ENCODE measurements at regions not wholly inside any gene's neighbourhood (a gene's known extent, or its start where the extent isn't known, plus 50 kb on each side); places are given as distances from the start of the nearest gene placed in this dataset.
"Not testable (repeated sequence)": the region's sequence is repeated elsewhere in the genome, so short reads cannot be mapped to it uniquely, and the experiment has no call there.

DNA sequence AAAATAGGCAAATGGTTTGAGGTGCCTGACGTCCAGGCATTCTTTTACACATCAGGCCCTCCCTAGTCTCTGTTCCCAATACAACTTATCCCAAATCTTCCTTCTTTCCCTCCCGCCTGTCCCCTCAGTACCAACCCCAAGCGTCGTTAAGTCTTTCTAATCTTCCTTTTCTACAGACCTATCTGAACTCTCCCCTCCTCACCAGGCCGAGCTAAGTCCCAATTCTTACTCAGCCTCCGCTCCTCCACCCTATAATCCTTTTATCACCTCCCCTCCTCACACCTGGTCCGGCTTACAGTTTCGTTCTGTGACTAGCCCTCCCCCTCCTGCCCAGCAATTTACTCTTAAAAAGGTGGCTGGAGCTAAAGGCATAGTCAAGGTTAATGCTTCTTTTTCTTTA lies 542.4 kb upstream of the HTR2C start:
- not testable (repeated sequence) for TF ChIP-seq CTCF (IDR thresholded peaks at IDR 0.05; ENCODE audit: insufficient read depth, low read length, poor library complexity, severe bottlenecking); EZH2phosphoT487 (conservative IDR thresholded peaks at IDR 0.05; ENCODE audit: low read length)
